Cardiac fibroblast (primary cell): ENCODE measurements at regions not wholly inside any gene's neighbourhood (a gene's known extent, or its start where the extent isn't known, plus 50 kb on each side); places are given as distances from the start of the nearest gene placed in this dataset.

Experiments used
- DNase-seq, 2 donors: peaks; one replicate each; pipeline versions ENCODE4 v3.0.0 to v3.0.0-alpha.2; 2010; ENCODE audit warnings: low read depth in 2 of 2
- H3K4me3 ChIP-seq, 2 donors: replicated peaks in 1 of 2; 1 replicate in 1 of 2; 2 replicates in 1 of 2; pipeline ENCODE4 v1.5.1; 2011; ENCODE audit warnings: low read depth in 2 of 2, low read length in 2 of 2, mild to moderate bottlenecking in 2 of 2, moderate library complexity in 1 of 2
- CTCF ChIP-seq: IDR thresholded peaks from one replicate; pipeline ENCODE4 v1.5.1; 2011; ENCODE audit warnings: low read depth, mild to moderate bottlenecking, low read length, inconsistent platforms

GRCh38 chr22:49648053-49648452, 179.6 kb downstream of the BRD1 start:
- H3K4me3 ChIP-seq = no peak overlapping the region
- no peak for DNase-seq
- no peak for TF ChIP-seq CTCF

- H3K4me3 ChIP-seq = no peak overlapping the region
- no peak for DNase-seq
- no peak for TF ChIP-seq CTCF
Measured at GRCh38 chr22:49647627-49648026, 180.0 kb downstream of the BRD1 start.

- no peak for TF ChIP-seq CTCF
- H3K4me3 ChIP-seq = no peak overlapping the region
- DNase-seq = no peak
Measured at GRCh38 chr22:49646876-49647275, 180.8 kb downstream of the BRD1 start.

- H3K4me3 ChIP-seq = no peak overlapping the region
- DNase-seq = no peak
- TF ChIP-seq CTCF = no peak
Measured at GRCh38 chr22:49645791-49646550, 181.7 kb downstream of the BRD1 start.

GRCh38 chr22:49645257-49645656, 182.4 kb downstream of the BRD1 start:
- no peak overlapping the region for H3K4me3 ChIP-seq
- DNase-seq = no peak
- TF ChIP-seq CTCF = no peak

- H3K4me3 ChIP-seq = no peak overlapping the region
- TF ChIP-seq CTCF = no peak
Measured at GRCh38 chr22:49643998-49644397, 183.7 kb downstream of the BRD1 start.

GRCh38 chr22:49643466-49643865, 184.2 kb downstream of the BRD1 start:
- no peak overlapping the region for H3K4me3 ChIP-seq
- DNase-seq = no peak
- TF ChIP-seq CTCF = no peak

More at GRCh38 chr22:49643998-49644397, 183.7 kb downstream of the BRD1 start:
- no peak for DNase-seq
